HCT116 (cell line): ENCODE measurements at regions not wholly inside any gene's neighbourhood (a gene's known extent, or its start where the extent isn't known, plus 50 kb on each side); places are given as distances from the start of the nearest gene placed in this dataset.

Source experiments
- CTCF ChIP-seq, 3 experiments: fragments of 200-600 bp in 1 of 3; sonication (generic) in 1 of 3; IDR thresholded peaks in 2 of 3; conservative IDR thresholded peaks in 1 of 3; 2 replicates each; pipeline ENCODE4 v1.5.1; 2012 to 2017; ENCODE audit warnings: low read depth in 2 of 3, low read length in 2 of 3, antibody characterized with exemption in 1 of 3, borderline replicate concordance in 1 of 3, control low read depth in 1 of 3, mild to moderate bottlenecking in 1 of 3, mixed read lengths in 1 of 3, mixed run types in 1 of 3, moderate library complexity in 1 of 3; ENCODE audit not compliant: insufficient read depth in 1 of 3
- EGR1 ChIP-seq: IDR thresholded peaks from 2 replicates; pipeline ENCODE4 v1.6.1; 2012; ENCODE audit warnings: low read depth
- EZH2 ChIP-seq: fragments of 200-600 bp; sonication (generic); IDR thresholded peaks from 2 replicates; pipeline ENCODE4 v1.6.1; 2017; ENCODE audit warnings: antibody characterized with exemption, mixed run types
- FOSL1 ChIP-seq: IDR thresholded peaks from 2 replicates; pipeline ENCODE4 v1.6.1; 2012; ENCODE audit warnings: low read depth
- MAX ChIP-seq: IDR thresholded peaks from 2 replicates; pipeline ENCODE4 v1.6.1; 2012
- POLR2A ChIP-seq: IDR thresholded peaks from 2 replicates; pipeline ENCODE4 v1.7.0; 2011; ENCODE audit warnings: borderline replicate concordance; ENCODE audit not compliant: insufficient read depth, insufficient read length; ENCODE audit errors: extremely low read depth
- POLR2AphosphoS5 ChIP-seq: IDR thresholded peaks from 2 replicates; pipeline ENCODE4 v1.6.1; 2011; ENCODE audit warnings: mild to moderate bottlenecking, low read depth, low read length, moderate library complexity
- RAD21 ChIP-seq: IDR thresholded peaks from 2 replicates; pipeline ENCODE4 v1.6.1; 2012; ENCODE audit warnings: low read depth, mild to moderate bottlenecking
- SIN3A ChIP-seq: IDR thresholded peaks from 2 replicates; pipeline ENCODE4 v1.6.1; 2012; ENCODE audit warnings: low read depth
- TCF7L2 ChIP-seq: IDR thresholded peaks from 2 replicates; pipeline ENCODE4 v1.7.0; 2011; ENCODE audit warnings: borderline replicate concordance, inconsistent platforms; ENCODE audit not compliant: insufficient read depth, insufficient read length; ENCODE audit errors: extremely low read depth
- YY1 ChIP-seq: IDR thresholded peaks from 2 replicates; pipeline ENCODE4 v1.6.1; 2011; ENCODE audit warnings: low read length, low read depth, moderate library complexity, mild to moderate bottlenecking; ENCODE audit not compliant: insufficient replicate concordance; ENCODE audit errors: extremely low read depth
- ZNF274 ChIP-seq: fragments of 200-500 bp; sonication (Bioruptor generic); IDR thresholded peaks from 2 replicates; pipeline ENCODE4 v1.6.1; 2014; ENCODE audit warnings: mild to moderate bottlenecking, low read depth, low read length, inconsistent platforms
- TF ChIP-seq, protein P1 (sequence below): IDR thresholded peaks from 2 replicates; pipeline ENCODE4 v1.6.1; 2012; ENCODE audit warnings: low read depth
- TF ChIP-seq, protein P2 (sequence below): IDR thresholded peaks from 2 replicates; pipeline ENCODE4 v1.6.1; 2012

DNA sequence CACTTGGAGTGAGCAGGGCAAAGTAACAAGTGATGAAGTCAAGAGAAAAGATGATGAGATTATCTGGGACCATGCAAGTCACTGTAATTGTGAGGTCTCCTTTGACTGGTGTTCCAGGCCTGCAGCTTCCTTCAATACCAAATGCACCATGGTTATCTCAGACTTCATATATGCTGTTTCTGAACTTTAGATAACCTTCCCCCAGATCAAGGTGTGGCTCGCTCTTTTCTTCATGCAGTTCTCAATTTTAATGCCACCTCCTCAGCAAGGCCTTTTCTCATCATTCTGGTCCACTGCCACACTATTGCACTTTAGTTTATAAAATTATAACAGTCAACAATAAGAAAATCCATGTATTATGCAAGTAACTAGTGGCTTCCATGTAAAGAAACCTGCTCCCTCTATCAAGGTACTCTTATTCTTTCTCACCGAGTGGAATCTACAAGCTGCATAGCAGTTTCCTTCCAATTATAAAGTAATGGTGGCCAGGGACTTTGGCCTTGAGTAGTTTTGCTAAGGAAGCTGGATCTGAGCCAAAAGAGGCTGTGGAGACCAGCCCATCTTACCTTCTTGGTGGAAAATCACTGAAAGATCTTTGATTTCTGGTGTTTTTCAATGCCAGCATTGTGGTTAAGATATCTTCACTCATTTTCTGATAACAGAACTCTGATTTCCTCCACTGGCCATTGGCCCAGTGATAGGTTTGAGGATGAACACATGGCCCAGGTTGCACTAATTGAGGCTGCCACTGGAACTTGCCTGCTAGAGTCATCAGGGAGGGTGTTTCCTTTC is 113.6 kb downstream of the KCNE4 start:
- TF ChIP-seq YY1 (no peak), POLR2AphosphoS5 (no peak), CTCF (IDR thresholded peaks at IDR 0.05 in 2 of 3, conservative IDR thresholded peaks at IDR 0.05 in 1 of 3; ENCODE audit: borderline replicate concordance in 1 of 3, insufficient read depth in 1 of 3, low read depth in 2 of 3, low read length in 2 of 3) (no peak), POLR2A (no peak), RAD21 (no peak), EGR1 (no peak), ZNF274 (no peak), FOSL1 (no peak), MAX (no peak), SIN3A (no peak), EZH2 (no peak), TCF7L2 (no peak)
- TF ChIP-seq, protein P1, sequence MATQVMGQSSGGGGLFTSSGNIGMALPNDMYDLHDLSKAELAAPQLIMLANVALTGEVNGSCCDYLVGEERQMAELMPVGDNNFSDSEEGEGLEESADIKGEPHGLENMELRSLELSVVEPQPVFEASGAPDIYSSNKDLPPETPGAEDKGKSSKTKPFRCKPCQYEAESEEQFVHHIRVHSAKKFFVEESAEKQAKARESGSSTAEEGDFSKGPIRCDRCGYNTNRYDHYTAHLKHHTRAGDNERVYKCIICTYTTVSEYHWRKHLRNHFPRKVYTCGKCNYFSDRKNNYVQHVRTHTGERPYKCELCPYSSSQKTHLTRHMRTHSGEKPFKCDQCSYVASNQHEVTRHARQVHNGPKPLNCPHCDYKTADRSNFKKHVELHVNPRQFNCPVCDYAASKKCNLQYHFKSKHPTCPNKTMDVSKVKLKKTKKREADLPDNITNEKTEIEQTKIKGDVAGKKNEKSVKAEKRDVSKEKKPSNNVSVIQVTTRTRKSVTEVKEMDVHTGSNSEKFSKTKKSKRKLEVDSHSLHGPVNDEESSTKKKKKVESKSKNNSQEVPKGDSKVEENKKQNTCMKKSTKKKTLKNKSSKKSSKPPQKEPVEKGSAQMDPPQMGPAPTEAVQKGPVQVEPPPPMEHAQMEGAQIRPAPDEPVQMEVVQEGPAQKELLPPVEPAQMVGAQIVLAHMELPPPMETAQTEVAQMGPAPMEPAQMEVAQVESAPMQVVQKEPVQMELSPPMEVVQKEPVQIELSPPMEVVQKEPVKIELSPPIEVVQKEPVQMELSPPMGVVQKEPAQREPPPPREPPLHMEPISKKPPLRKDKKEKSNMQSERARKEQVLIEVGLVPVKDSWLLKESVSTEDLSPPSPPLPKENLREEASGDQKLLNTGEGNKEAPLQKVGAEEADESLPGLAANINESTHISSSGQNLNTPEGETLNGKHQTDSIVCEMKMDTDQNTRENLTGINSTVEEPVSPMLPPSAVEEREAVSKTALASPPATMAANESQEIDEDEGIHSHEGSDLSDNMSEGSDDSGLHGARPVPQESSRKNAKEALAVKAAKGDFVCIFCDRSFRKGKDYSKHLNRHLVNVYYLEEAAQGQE: no peak
- TF ChIP-seq, protein P2, sequence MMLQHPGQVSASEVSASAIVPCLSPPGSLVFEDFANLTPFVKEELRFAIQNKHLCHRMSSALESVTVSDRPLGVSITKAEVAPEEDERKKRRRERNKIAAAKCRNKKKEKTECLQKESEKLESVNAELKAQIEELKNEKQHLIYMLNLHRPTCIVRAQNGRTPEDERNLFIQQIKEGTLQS: no peak
